Panc1 (cell line): ENCODE measurements at regions not wholly inside any gene's neighbourhood (a gene's known extent, or its start where the extent isn't known, plus 50 kb on each side); places are given as distances from the start of the nearest gene placed in this dataset.

Source experiments
- ATAC-seq: fragments of 200-7000 bp; cut with Tn5 transposase; 2 replicates; pipeline ENCODE4 v1.9.1; 2020; ENCODE audit warnings: mild to moderate bottlenecking, moderate library complexity
- BruUV-seq: library from RNA; stranded (reverse); fragments of 400-500 nt; replicated peaks from 2 replicates; lab custom pipeline; 2021; lab: Mats Ljungman, UMichigan
- CTCF ChIA-PET: fragments of 300-600 bp; sonication (Branson Sonifier 250); formaldehyde crosslinking; loops from one replicate; lab custom pipeline; 2022; ENCODE audit warnings: antibody characterized with exemption; lab: Charles Lee
- POLR2A ChIA-PET: fragments of 300-600 bp; sonication (Branson Sonifier 250); formaldehyde crosslinking; loops from one replicate; lab custom pipeline; 2022; ENCODE audit warnings: antibody characterized with exemption; lab: Charles Lee
- DNase-seq: peaks from one replicate; pipeline ENCODE4 v3.0.0-alpha.2; 2010; ENCODE audit warnings: low read depth, low spot score
- H3K27ac ChIP-seq: 2 replicates; pipeline ENCODE4 v1.5.1; 2011; ENCODE audit warnings: mild to moderate bottlenecking, low read length, inconsistent platforms
- H3K27me3 ChIP-seq: fragments of 200-500 bp; sonication (Bioruptor generic); 2 replicates; pipeline ENCODE4 v1.6.0; 2014; ENCODE audit warnings: low read length, inconsistent platforms; ENCODE audit not compliant: control insufficient read depth, insufficient read depth
- H3K36me3 ChIP-seq: fragments of 200-500 bp; sonication (Bioruptor generic); 2 replicates; pipeline ENCODE4 v1.5.1; 2014; ENCODE audit warnings: inconsistent platforms, mild to moderate bottlenecking, low read length, moderate library complexity; ENCODE audit not compliant: control insufficient read depth, insufficient read depth
- H3K4me1 ChIP-seq: 2 replicates; pipeline ENCODE4 v1.5.1; 2011; ENCODE audit warnings: inconsistent platforms, mild to moderate bottlenecking, low read length, moderate library complexity; ENCODE audit not compliant: control insufficient read depth, insufficient read depth
- H3K4me3 ChIP-seq, 2 experiments: 2 replicates each; pipeline ENCODE4 v1.5.1; 2011 to 2012; ENCODE audit warnings: low read depth in 2 of 2, low read length in 2 of 2, mild to moderate bottlenecking in 2 of 2, inconsistent platforms in 1 of 2, moderate library complexity in 1 of 2
- H3K9me3 ChIP-seq: fragments of 200-500 bp; sonication (Bioruptor generic); 2 replicates; pipeline ENCODE4 v1.5.1; 2014; ENCODE audit warnings: low read depth, mild to moderate bottlenecking, inconsistent platforms, low read length, moderate library complexity; ENCODE audit not compliant: control insufficient read depth, insufficient read depth
- CTCF ChIP-seq: fragments of 450-650 bp; IDR thresholded peaks from 2 replicates; pipeline ENCODE4 v1.5.1; 2017; ENCODE audit warnings: mild to moderate bottlenecking
- POLR2AphosphoS5 ChIP-seq: IDR thresholded peaks from 2 replicates; pipeline ENCODE4 v1.6.1; 2012; ENCODE audit warnings: mild to moderate bottlenecking, low read depth, low read length, moderate library complexity
- REST ChIP-seq, 2 experiments: IDR thresholded peaks; 2 replicates each; pipeline ENCODE4 v1.6.1; 2011 to 2012; ENCODE audit warnings: low read depth in 2 of 2, control low read depth in 1 of 2, low read length in 1 of 2, mild to moderate bottlenecking in 1 of 2, moderate library complexity in 1 of 2; ENCODE audit not compliant: insufficient read depth in 1 of 2
- SIN3A ChIP-seq: IDR thresholded peaks from 2 replicates; pipeline ENCODE4 v1.6.1; 2012; ENCODE audit warnings: low read depth, mild to moderate bottlenecking, low read length, moderate library complexity, borderline replicate concordance; ENCODE audit not compliant: insufficient read depth
- TCF7L2 ChIP-seq: IDR thresholded peaks from 2 replicates; pipeline ENCODE4 v1.6.1; 2011; ENCODE audit warnings: mild to moderate bottlenecking, low read depth, low read length, inconsistent platforms
- in situ Hi-C: cut with HindIII; loops from 2 replicates; pipeline ENCODE4 v1.10.0; 2016; ENCODE audit warnings: low sequenced_read_pairs, low pct_unique_long_range_greater_than_20kb
- intact Hi-C: fragments of 100-400 bp; cut with micrococcal nuclease; formaldehyde crosslinking; loops from one replicate; pipeline ENCODE4 v1.10.0; 2022; ENCODE audit not compliant: unreplicated experiment

- ATAC-seq (no peak), DNase-seq (no peak)
- H3K4me3 ChIP-seq = no peak overlapping the region
- ChIA-PET CTCF (no interaction called here), POLR2A (no interaction called here)
- H3K27me3 ChIP-seq = no peaks in the 10 kb centered on the region
- no peaks in the 10 kb centered on the region for H3K4me1 ChIP-seq
- no peaks in the 10 kb centered on the region for H3K9me3 ChIP-seq
- no TSS peak for BruUV-seq
- intact Hi-C loops (no loop called here), in situ Hi-C loops (no loop called here)
- no peaks in the 10 kb centered on the region; the same call in 1 of the 2 replicates for H3K36me3 ChIP-seq
- no peak overlapping the region for H3K27ac ChIP-seq
- no peak for TF ChIP-seq TCF7L2
- TF ChIP-seq POLR2AphosphoS5 = no peak
- TF ChIP-seq CTCF = no peak
- TF ChIP-seq SIN3A = no peak
- no peak for TF ChIP-seq REST (IDR thresholded peaks at IDR 0.05; ENCODE audit: insufficient read depth in 1 of 2, low read depth in 2 of 2, low read length in 1 of 2)
These were observed 131.6 kb upstream of the SAMSN1 start for GRCh38 chr21:14677639-14678179.

- intact Hi-C loops = no loop called here
- TF ChIP-seq CTCF (no peak), REST (IDR thresholded peaks at IDR 0.05; ENCODE audit: insufficient read depth in 1 of 2, low read depth in 2 of 2, low read length in 1 of 2) (no peak), TCF7L2 (no peak), POLR2AphosphoS5 (no peak), SIN3A (no peak)
- DNase-seq (no peak), ATAC-seq (no peak)
- no peak overlapping the region for H3K4me3 ChIP-seq
- no peaks in the 10 kb centered on the region for H3K27me3 ChIP-seq
- no peak overlapping the region for H3K27ac ChIP-seq
- H3K9me3 ChIP-seq = no peaks in the 10 kb centered on the region
- POLR2A ChIA-PET = no interaction called here
- CTCF ChIA-PET = no interaction called here
- no peaks in the 10 kb centered on the region for H3K4me1 ChIP-seq
- no peaks in the 10 kb centered on the region for H3K36me3 ChIP-seq
- in situ Hi-C loops = no loop called here
- no TSS peak for BruUV-seq
These were observed 130.9 kb upstream of the SAMSN1 start for GRCh38 chr21:14677013-14677412.
